GM23338 (cell line): ENCODE measurements at regions not wholly inside any gene's neighbourhood (a gene's known extent, or its start where the extent isn't known, plus 50 kb on each side); places are given as distances from the start of the nearest gene placed in this dataset.

Experiments
- ATAC-seq: fragments of 200-7000 bp; cut with Tn5 transposase; 3 replicates; pipeline ENCODE4 v1.9.1; 2020
- DNase-seq: peaks from one replicate; pipeline ENCODE4 v3.0.0-alpha.2; 2015; ENCODE audit warnings: low spot score
- H2AFZ ChIP-seq: fragments of 200-600 bp; sonication (generic); 2 replicates; pipeline ENCODE4 v1.8.0; 2016; ENCODE audit warnings: antibody characterized with exemption, mild to moderate bottlenecking, moderate library complexity
- H3F3A ChIP-seq: fragments of 200-600 bp; sonication (generic); replicated peaks from 2 replicates; pipeline ENCODE4 v1.8.0; 2017; ENCODE audit warnings: antibody characterized with exemption, mixed run types, low read depth
- H3K27ac ChIP-seq: fragments of 200-600 bp; sonication (generic); 2 replicates; pipeline ENCODE4 v1.6.1; 2016; ENCODE audit warnings: low read depth
- H3K27me3 ChIP-seq: fragments of 200-600 bp; sonication (generic); 2 replicates; pipeline ENCODE4 v1.8.0; 2016; ENCODE audit warnings: mild to moderate bottlenecking, mixed run types, moderate library complexity; ENCODE audit not compliant: insufficient read depth
- H3K36me3 ChIP-seq: fragments of 200-600 bp; sonication (generic); 2 replicates; pipeline ENCODE4 v1.8.0; 2016; ENCODE audit warnings: mild to moderate bottlenecking; ENCODE audit not compliant: insufficient read depth
- H3K4me1 ChIP-seq: fragments of 200-600 bp; sonication (generic); 2 replicates; pipeline ENCODE4 v1.8.0; 2016; ENCODE audit warnings: mild to moderate bottlenecking, moderate library complexity; ENCODE audit not compliant: insufficient read depth
- H3K4me2 ChIP-seq: fragments of 200-600 bp; sonication (generic); 2 replicates; pipeline ENCODE4 v1.7.1; 2017; ENCODE audit warnings: mixed run types
- H3K4me3 ChIP-seq: fragments of 200-600 bp; sonication (generic); 2 replicates; pipeline ENCODE4 v1.6.1; 2016; ENCODE audit warnings: mixed run types
- H3K79me2 ChIP-seq: fragments of 200-600 bp; sonication (generic); replicated peaks from 2 replicates; pipeline ENCODE4 v1.8.0; 2017; ENCODE audit warnings: mild to moderate bottlenecking; ENCODE audit not compliant: insufficient read depth
- H3K9me2 ChIP-seq: fragments of 200-600 bp; sonication (generic); 2 replicates; pipeline ENCODE4 v1.8.0; 2017; ENCODE audit not compliant: insufficient read depth
- H4K20me1 ChIP-seq: fragments of 200-600 bp; sonication (generic); replicated peaks from 2 replicates; pipeline ENCODE4 v1.8.0; 2017; ENCODE audit warnings: mild to moderate bottlenecking; ENCODE audit not compliant: insufficient read depth
- H3K27ac Mint-ChIP-seq: 2 replicates; pipeline ENCODE4 v1.8.0; 2020; ENCODE audit warnings: inconsistent platforms, mild to moderate bottlenecking, moderate library complexity, mixed read lengths
- H3K27me3 Mint-ChIP-seq: 3 replicates; pipeline ENCODE4 v1.8.0; 2022; ENCODE audit warnings: low read depth, mild to moderate bottlenecking, moderate library complexity, mixed read lengths, inconsistent platforms; ENCODE audit not compliant: insufficient read depth, poor library complexity
- H3K36me3 Mint-ChIP-seq: 3 replicates; pipeline ENCODE4 v1.8.0; 2021; ENCODE audit warnings: low read depth, mild to moderate bottlenecking, inconsistent platforms, moderate library complexity, mixed read lengths
- H3K4me1 Mint-ChIP-seq: 3 replicates; pipeline ENCODE4 v1.8.0; 2020; ENCODE audit warnings: mild to moderate bottlenecking, inconsistent platforms, mixed read lengths
- H3K4me3 Mint-ChIP-seq: 3 replicates; pipeline ENCODE4 v1.8.0; 2021; ENCODE audit warnings: moderate library complexity, mild to moderate bottlenecking, inconsistent platforms, mixed read lengths
- H3K9me3 Mint-ChIP-seq: 3 replicates; pipeline ENCODE4 v1.8.0; 2020; ENCODE audit warnings: moderate library complexity, mild to moderate bottlenecking, inconsistent platforms, mixed read lengths
- CREB1 ChIP-seq: fragments of 250-450 bp; sonication (Bioruptor Pico); IDR thresholded peaks from 2 replicates; pipeline ENCODE4 v1.5.0; 2020; ENCODE audit warnings: low read depth, mild to moderate bottlenecking, moderate library complexity
- EZH2phosphoT487 ChIP-seq: fragments of 200-600 bp; sonication (generic); IDR thresholded peaks from one replicate; pipeline ENCODE4 v1.8.1; 2018; ENCODE audit warnings: antibody characterized with exemption; ENCODE audit not compliant: unreplicated experiment
- JUNB ChIP-seq: IDR thresholded peaks from one replicate; pipeline ENCODE4 v1.6.1; 2016; ENCODE audit warnings: antibody characterized with exemption; ENCODE audit not compliant: unreplicated experiment
- POLR2AphosphoS5 ChIP-seq: IDR thresholded peaks from 2 replicates; pipeline ENCODE4 v1.6.1; 2016; ENCODE audit warnings: antibody characterized with exemption, low read depth
- ZNF114 ChIP-seq: fragments of 250-450 bp; sonication (Bioruptor Pico); IDR thresholded peaks from 2 replicates; pipeline ENCODE4 v1.5.0; 2020; ENCODE audit warnings: mild to moderate bottlenecking, moderate library complexity
- TF ChIP-seq, protein P1 (sequence below), 2 experiments: fragments of 200-600 bp in 1 of 2; sonication (generic) in 1 of 2; conservative IDR thresholded peaks; 2 replicates each; pipeline versions ENCODE4 v1.5.1 to v1.6.1; 2016 to 2017; ENCODE audit warnings: antibody characterized with exemption in 2 of 2, low read depth in 2 of 2, mild to moderate bottlenecking in 2 of 2, moderate library complexity in 1 of 2
- TF ChIP-seq, protein P2 (sequence below): fragments of 250-450 bp; sonication (Bioruptor Pico); IDR thresholded peaks from 2 replicates; pipeline ENCODE4 v1.5.0; 2020; ENCODE audit warnings: mild to moderate bottlenecking, moderate library complexity
- TF ChIP-seq, protein P3 (sequence below): IDR thresholded peaks from one replicate; pipeline ENCODE4 v1.6.1; 2018; ENCODE audit warnings: antibody characterized with exemption; ENCODE audit not compliant: unreplicated experiment
- TF ChIP-seq, protein P4 (sequence below): IDR thresholded peaks from 2 replicates; pipeline ENCODE4 v1.6.1; 2016; ENCODE audit warnings: antibody characterized with exemption

DNA sequence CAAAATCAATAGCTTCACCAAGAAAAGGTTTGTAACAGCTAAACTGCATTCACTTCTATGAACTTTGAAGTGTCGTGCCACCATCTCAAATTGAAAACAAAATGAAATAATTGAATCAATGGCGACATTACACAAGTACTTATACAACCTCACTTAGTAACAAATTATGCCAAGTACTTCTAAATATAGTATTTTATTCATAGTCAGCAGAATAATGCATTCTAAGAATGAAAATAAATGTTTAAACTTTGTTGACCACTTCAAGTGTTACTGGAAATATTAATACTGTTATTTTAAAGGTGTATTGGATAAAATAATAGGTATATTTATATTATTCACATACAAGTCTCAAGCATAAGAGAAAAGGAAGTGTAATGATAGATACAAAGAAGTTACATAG is 280.1 kb upstream of the HTR1E start:
- Histone ChIP-seq H2AFZ (no peak overlapping the region), H3K27ac (no peak overlapping the region), H3K4me3 (no peak overlapping the region), H4K20me1 (no peaks in the 10 kb centered on the region), H3K9me2 (peaks cover 3% of the 10 kb centered on the region; the same call in 1 of the 2 replicates), H3F3A (no peaks in the 10 kb centered on the region), H3K4me1 (no peaks in the 10 kb centered on the region), H3K79me2 (no peaks in the 10 kb centered on the region), H3K27me3 (no peaks in the 10 kb centered on the region), H3K4me2 (no peak overlapping the region), H3K36me3 (no peaks in the 10 kb centered on the region)
- H3K9me3 Mint-ChIP-seq = peaks cover 6% of the 10 kb centered on the region; the same call in 1 of the 3 replicates
- H3K27me3 Mint-ChIP-seq = no peaks in the 10 kb centered on the region
- TF ChIP-seq ZNF114 (no peak), POLR2AphosphoS5 (no peak), EZH2phosphoT487 (no peak), JUNB (no peak), CREB1 (CRISPR knock-in tag) (no peak)
- TF ChIP-seq, protein P1, sequence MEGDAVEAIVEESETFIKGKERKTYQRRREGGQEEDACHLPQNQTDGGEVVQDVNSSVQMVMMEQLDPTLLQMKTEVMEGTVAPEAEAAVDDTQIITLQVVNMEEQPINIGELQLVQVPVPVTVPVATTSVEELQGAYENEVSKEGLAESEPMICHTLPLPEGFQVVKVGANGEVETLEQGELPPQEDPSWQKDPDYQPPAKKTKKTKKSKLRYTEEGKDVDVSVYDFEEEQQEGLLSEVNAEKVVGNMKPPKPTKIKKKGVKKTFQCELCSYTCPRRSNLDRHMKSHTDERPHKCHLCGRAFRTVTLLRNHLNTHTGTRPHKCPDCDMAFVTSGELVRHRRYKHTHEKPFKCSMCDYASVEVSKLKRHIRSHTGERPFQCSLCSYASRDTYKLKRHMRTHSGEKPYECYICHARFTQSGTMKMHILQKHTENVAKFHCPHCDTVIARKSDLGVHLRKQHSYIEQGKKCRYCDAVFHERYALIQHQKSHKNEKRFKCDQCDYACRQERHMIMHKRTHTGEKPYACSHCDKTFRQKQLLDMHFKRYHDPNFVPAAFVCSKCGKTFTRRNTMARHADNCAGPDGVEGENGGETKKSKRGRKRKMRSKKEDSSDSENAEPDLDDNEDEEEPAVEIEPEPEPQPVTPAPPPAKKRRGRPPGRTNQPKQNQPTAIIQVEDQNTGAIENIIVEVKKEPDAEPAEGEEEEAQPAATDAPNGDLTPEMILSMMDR (conservative IDR thresholded peaks at IDR 0.05; ENCODE audit: low read depth in 2 of 2) = no peak
- TF ChIP-seq, protein P2, sequence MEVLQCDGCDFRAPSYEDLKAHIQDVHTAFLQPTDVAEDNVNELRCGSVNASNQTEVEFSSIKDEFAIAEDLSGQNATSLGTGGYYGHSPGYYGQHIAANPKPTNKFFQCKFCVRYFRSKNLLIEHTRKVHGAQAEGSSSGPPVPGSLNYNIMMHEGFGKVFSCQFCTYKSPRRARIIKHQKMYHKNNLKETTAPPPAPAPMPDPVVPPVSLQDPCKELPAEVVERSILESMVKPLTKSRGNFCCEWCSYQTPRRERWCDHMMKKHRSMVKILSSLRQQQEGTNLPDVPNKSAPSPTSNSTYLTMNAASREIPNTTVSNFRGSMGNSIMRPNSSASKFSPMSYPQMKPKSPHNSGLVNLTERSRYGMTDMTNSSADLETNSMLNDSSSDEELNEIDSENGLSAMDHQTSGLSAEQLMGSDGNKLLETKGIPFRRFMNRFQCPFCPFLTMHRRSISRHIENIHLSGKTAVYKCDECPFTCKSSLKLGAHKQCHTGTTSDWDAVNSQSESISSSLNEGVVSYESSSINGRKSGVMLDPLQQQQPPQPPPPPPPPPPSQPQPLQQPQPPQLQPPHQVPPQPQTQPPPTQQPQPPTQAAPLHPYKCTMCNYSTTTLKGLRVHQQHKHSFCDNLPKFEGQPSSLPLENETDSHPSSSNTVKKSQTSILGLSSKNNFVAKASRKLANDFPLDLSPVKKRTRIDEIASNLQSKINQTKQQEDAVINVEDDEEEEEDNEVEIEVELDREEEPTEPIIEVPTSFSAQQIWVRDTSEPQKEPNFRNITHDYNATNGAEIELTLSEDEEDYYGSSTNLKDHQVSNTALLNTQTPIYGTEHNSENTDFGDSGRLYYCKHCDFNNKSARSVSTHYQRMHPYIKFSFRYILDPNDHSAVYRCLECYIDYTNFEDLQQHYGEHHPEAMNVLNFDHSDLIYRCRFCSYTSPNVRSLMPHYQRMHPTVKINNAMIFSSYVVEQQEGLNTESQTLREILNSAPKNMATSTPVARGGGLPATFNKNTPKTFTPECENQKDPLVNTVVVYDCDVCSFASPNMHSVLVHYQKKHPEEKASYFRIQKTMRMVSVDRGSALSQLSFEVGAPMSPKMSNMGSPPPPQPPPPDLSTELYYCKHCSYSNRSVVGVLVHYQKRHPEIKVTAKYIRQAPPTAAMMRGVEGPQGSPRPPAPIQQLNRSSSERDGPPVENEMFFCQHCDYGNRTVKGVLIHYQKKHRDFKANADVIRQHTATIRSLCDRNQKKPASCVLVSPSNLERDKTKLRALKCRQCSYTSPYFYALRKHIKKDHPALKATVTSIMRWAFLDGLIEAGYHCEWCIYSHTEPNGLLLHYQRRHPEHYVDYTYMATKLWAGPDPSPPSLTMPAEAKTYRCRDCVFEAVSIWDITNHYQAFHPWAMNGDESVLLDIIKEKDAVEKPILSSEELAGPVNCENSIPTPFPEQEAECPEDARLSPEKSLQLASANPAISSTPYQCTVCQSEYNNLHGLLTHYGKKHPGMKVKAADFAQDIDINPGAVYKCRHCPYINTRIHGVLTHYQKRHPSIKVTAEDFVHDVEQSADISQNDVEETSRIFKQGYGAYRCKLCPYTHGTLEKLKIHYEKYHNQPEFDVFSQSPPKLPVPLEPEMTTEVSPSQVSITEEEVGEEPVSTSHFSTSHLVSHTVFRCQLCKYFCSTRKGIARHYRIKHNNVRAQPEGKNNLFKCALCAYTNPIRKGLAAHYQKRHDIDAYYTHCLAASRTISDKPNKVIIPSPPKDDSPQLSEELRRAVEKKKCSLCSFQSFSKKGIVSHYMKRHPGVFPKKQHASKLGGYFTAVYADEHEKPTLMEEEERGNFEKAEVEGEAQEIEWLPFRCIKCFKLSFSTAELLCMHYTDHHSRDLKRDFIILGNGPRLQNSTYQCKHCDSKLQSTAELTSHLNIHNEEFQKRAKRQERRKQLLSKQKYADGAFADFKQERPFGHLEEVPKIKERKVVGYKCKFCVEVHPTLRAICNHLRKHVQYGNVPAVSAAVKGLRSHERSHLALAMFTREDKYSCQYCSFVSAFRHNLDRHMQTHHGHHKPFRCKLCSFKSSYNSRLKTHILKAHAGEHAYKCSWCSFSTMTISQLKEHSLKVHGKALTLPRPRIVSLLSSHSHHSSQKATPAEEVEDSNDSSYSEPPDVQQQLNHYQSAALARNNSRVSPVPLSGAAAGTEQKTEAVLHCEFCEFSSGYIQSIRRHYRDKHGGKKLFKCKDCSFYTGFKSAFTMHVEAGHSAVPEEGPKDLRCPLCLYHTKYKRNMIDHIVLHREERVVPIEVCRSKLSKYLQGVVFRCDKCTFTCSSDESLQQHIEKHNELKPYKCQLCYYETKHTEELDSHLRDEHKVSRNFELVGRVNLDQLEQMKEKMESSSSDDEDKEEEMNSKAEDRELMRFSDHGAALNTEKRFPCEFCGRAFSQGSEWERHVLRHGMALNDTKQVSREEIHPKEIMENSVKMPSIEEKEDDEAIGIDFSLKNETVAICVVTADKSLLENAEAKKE (CRISPR knock-in tag) = no peak
- TF ChIP-seq, protein P3, sequence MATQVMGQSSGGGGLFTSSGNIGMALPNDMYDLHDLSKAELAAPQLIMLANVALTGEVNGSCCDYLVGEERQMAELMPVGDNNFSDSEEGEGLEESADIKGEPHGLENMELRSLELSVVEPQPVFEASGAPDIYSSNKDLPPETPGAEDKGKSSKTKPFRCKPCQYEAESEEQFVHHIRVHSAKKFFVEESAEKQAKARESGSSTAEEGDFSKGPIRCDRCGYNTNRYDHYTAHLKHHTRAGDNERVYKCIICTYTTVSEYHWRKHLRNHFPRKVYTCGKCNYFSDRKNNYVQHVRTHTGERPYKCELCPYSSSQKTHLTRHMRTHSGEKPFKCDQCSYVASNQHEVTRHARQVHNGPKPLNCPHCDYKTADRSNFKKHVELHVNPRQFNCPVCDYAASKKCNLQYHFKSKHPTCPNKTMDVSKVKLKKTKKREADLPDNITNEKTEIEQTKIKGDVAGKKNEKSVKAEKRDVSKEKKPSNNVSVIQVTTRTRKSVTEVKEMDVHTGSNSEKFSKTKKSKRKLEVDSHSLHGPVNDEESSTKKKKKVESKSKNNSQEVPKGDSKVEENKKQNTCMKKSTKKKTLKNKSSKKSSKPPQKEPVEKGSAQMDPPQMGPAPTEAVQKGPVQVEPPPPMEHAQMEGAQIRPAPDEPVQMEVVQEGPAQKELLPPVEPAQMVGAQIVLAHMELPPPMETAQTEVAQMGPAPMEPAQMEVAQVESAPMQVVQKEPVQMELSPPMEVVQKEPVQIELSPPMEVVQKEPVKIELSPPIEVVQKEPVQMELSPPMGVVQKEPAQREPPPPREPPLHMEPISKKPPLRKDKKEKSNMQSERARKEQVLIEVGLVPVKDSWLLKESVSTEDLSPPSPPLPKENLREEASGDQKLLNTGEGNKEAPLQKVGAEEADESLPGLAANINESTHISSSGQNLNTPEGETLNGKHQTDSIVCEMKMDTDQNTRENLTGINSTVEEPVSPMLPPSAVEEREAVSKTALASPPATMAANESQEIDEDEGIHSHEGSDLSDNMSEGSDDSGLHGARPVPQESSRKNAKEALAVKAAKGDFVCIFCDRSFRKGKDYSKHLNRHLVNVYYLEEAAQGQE = no peak
- TF ChIP-seq, protein P4, sequence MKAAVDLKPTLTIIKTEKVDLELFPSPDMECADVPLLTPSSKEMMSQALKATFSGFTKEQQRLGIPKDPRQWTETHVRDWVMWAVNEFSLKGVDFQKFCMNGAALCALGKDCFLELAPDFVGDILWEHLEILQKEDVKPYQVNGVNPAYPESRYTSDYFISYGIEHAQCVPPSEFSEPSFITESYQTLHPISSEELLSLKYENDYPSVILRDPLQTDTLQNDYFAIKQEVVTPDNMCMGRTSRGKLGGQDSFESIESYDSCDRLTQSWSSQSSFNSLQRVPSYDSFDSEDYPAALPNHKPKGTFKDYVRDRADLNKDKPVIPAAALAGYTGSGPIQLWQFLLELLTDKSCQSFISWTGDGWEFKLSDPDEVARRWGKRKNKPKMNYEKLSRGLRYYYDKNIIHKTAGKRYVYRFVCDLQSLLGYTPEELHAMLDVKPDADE = no peak
- H3K4me1 Mint-ChIP-seq = no peaks in the 10 kb centered on the region
- ATAC-seq (no peak), DNase-seq (no peak)
- no peaks in the 10 kb centered on the region for H3K36me3 Mint-ChIP-seq
- H3K27ac Mint-ChIP-seq = no peak overlapping the region
- no peak overlapping the region for H3K4me3 Mint-ChIP-seq
